Heart right ventricle (tissue), 16 donors: ENCODE measurements at regions not wholly inside any gene's neighbourhood (a gene's known extent, or its start where the extent isn't known, plus 50 kb on each side); places are given as distances from the start of the nearest gene placed in this dataset.

ENCODE experiments used
- ATAC-seq, 8 donors: fragments of 200-7000 bp; cut with Tn5 transposase; one replicate each; pipeline ENCODE4 v1.9.1; 2020; ENCODE audit warnings: mild to moderate bottlenecking in 8 of 8, moderate library complexity in 8 of 8, moderate number of reproducible peaks in 1 of 8
- DNase-seq, 2 donors: peaks; one replicate each; pipeline ENCODE4 v3.0.0-alpha.2; 2020
- H3K27ac ChIP-seq, 10 donors: fragments of 200-600 bp; sonication (generic) in 2 of 10; one replicate each; pipeline versions ENCODE4 v1.5.0 to v1.8.0; 2020 to 2022; ENCODE audit warnings: mild to moderate bottlenecking in 3 of 10
- H3K27me3 ChIP-seq, 7 donors: fragments of 200-600 bp; one replicate each; pipeline ENCODE4 v1.8.0; 2021 to 2022; ENCODE audit warnings: mild to moderate bottlenecking in 2 of 7
- H3K36me3 ChIP-seq, 9 donors: fragments of 200-600 bp; sonication (generic) in 1 of 9; one replicate each; pipeline versions ENCODE4 v1.5.0 to v1.8.0; 2020 to 2022; ENCODE audit warnings: mild to moderate bottlenecking in 2 of 9
- H3K4me1 ChIP-seq, 9 donors: fragments of 200-600 bp; sonication (generic) in 1 of 9; one replicate each; pipeline versions ENCODE4 v1.5.0 to v1.8.0; 2020 to 2022; ENCODE audit warnings: mild to moderate bottlenecking in 4 of 9
- H3K4me3 ChIP-seq, 10 donors: fragments of 200-600 bp; sonication (generic) in 2 of 10; one replicate each; pipeline versions ENCODE4 v1.5.0 to v1.8.0; 2020 to 2022; ENCODE audit warnings: mild to moderate bottlenecking in 7 of 10, moderate library complexity in 2 of 10
- H3K9me3 ChIP-seq, 11 donors: fragments of 200-600 bp in 10 of 11; sonication (generic) in 2 of 11; one replicate each; pipeline versions ENCODE4 v1.5.0 to v1.8.0; 2013 to 2022; ENCODE audit warnings: mild to moderate bottlenecking in 2 of 11, control low read depth in 1 of 11, moderate library complexity in 1 of 11
- CTCF ChIP-seq, 9 donors: fragments of 200-600 bp; sonication (generic) in 2 of 9; IDR thresholded peaks; one replicate each; pipeline versions ENCODE4 v1.5.0 to v1.8.0; 2021 to 2022; ENCODE audit warnings: antibody characterized with exemption in 9 of 9, mild to moderate bottlenecking in 5 of 9, moderate library complexity in 1 of 9
- WGBS, 2 donors: extraction: QIAGEN DNeasy Blood & Tissue Kit; methylation state at CpG; one replicate each; pipeline ENCODE4 v1.1.7; 2013; ENCODE audit warnings: inconsistent platforms in 1 of 2; 5-methylcytosine and 5-hydroxymethylcytosine counted together
- intact Hi-C, 10 donors: fragments of 100-400 bp; cut with DNase I; formaldehyde crosslinking; loops; one replicate each; pipeline versions ENCODE4 v1.11.1 to v1.14.2; 2022
- donor health status: Arrhythmogenic right ventricular cardiomyopathy.
- donor health status: ischemic (EF 13 %, LVEDD 7.1; RV severe dilation, severe dysfunction).
- donor health status: healthy with polysubstance abuse.
- donor health status: DM: no; HTN: yes; CAD: no.
- donor health status: DM: no; HTN: no; CAD: no.
- donor health status: ischemic (EF 25% LVEDD 6.9; RV normal size, moderate dysfunction).
- donor health status: ischemic (EF 25% LVEDD 5.7; RV mildly dilated, moderate dysfunction).
- donor health status: healthy.
- donor health status: DM: yes; HTN: yes; CAD: no.
- donor health status: Ischemic cardiomyopathy.
- donor health status: ischemic (EF 35%, LVEDD 5.7; RV mildly dilated, moderate dysfunction).
- donor health status: nonischemic (EF 11% LVEDD 7.7; RV severe dilation, severe dysfunction).
- donor health status: DM: yes; HTN: yes; CAD: no.
- donor health status: PGD.
- donor health status: ischemic (EF 29% LVEDD 5.4; RV normal size, mild dysfunction).
- donor health status: nonischemic (EF 23%, LVEDD 6.1; RV moderate dilation, normal function).

- no peak for ATAC-seq
- Histone ChIP-seq H3K9me3 (no peaks in the 10 kb centered on the region), H3K4me3 (no peak overlapping the region), H3K4me1 (no peaks in the 10 kb centered on the region), H3K36me3 (no peaks in the 10 kb centered on the region), H3K27ac (no peak overlapping the region), H3K27me3 (no peaks in the 10 kb centered on the region)
- TF ChIP-seq CTCF (IDR thresholded peaks at IDR 0.05), result no peak
- DNase-seq, result no peak
- intact Hi-C loops, result no loop called here
Observed at GRCh38 chr2:14143435-14143834, 489.1 kb upstream of the LRATD1 start.

GRCh38 chr2:14148216-14148615 is 484.3 kb upstream of the LRATD1 start:
- no peaks in the 10 kb centered on the region for H3K27me3 ChIP-seq
- WGBS, 2 donors, result 57 to 60% methylated on average over 1 of the region's 1 CpG
- intact Hi-C loops, result no loop called here
- no peak overlapping the region for H3K27ac ChIP-seq
- no peak for TF ChIP-seq CTCF (IDR thresholded peaks at IDR 0.05)
- H3K4me3 ChIP-seq, result no peak overlapping the region
- no peaks in the 10 kb centered on the region for H3K4me1 ChIP-seq
- H3K9me3 ChIP-seq, result no peaks in the 10 kb centered on the region
- H3K36me3 ChIP-seq, result no peaks in the 10 kb centered on the region
- DNase-seq (no peak), ATAC-seq (no peak)

- no peaks in the 10 kb centered on the region for H3K36me3 ChIP-seq
- ATAC-seq (no peak), DNase-seq (no peak)
- no peak overlapping the region for H3K27ac ChIP-seq
- TF ChIP-seq CTCF (IDR thresholded peaks at IDR 0.05), result no peak
- no peaks in the 10 kb centered on the region for H3K9me3 ChIP-seq
- intact Hi-C loops, result no loop called here
- H3K4me3 ChIP-seq, result no peak overlapping the region
- no peaks in the 10 kb centered on the region for H3K27me3 ChIP-seq
- no peaks in the 10 kb centered on the region for H3K4me1 ChIP-seq
Observed at GRCh38 chr2:14157816-14158215, 474.7 kb upstream of the LRATD1 start.

- ATAC-seq (no peak), DNase-seq (no peak)
- no peaks in the 10 kb centered on the region for H3K36me3 ChIP-seq
- intact Hi-C loops, result no loop called here
- no peaks in the 10 kb centered on the region for H3K27me3 ChIP-seq
- 65 to 68% methylated on average over 3 of the region's 3 CpGs for WGBS, 2 donors
- no peak overlapping the region for H3K27ac ChIP-seq
- peaks cover 0 to 17% (median 0%) of the 10 kb centered on the region in 11 donors for H3K9me3 ChIP-seq
- H3K4me1 ChIP-seq, result no peaks in the 10 kb centered on the region
- no peak overlapping the region for H3K4me3 ChIP-seq
- no peak for TF ChIP-seq CTCF (IDR thresholded peaks at IDR 0.05)
Observed at GRCh38 chr2:14180333-14180732, 452.2 kb upstream of the LRATD1 start.
